T-cell (primary cell): ENCODE measurements at regions not wholly inside any gene's neighbourhood (a gene's known extent, or its start where the extent isn't known, plus 50 kb on each side); places are given as distances from the start of the nearest gene placed in this dataset.
"Not testable (repeated sequence)": the region's sequence is repeated elsewhere in the genome, so short reads cannot be mapped to it uniquely, and the experiment has no call there.

Experiments
- ATAC-seq, 4 experiments: fragments of 200-7000 bp in 3 of 4; fragments of 150-1000 bp in 1 of 4; cut with Tn5 transposase; replicated peaks in 1 of 4; 1 replicate in 3 of 4; 2 replicates in 1 of 4; pipeline ENCODE4 v1.10.0; 2021; ENCODE audit warnings: moderate library complexity in 3 of 4, mild to moderate bottlenecking in 2 of 4, moderate number of reproducible peaks in 1 of 4
- CTCF ChIA-PET, 2 donors: fragments of 300-600 bp; sonication (Branson Sonifier 250); formaldehyde crosslinking; loops; one replicate each; lab custom pipeline; 2022; ENCODE audit warnings: antibody characterized with exemption in 2 of 2; lab: Charles Lee
- POLR2A ChIA-PET, 2 donors: fragments of 300-600 bp; sonication (Branson Sonifier 250); formaldehyde crosslinking; loops; one replicate each; lab custom pipeline; 2022; ENCODE audit warnings: antibody characterized with exemption in 2 of 2; lab: Charles Lee
- DNase-seq, 35 experiments: peaks; one replicate each; pipeline versions ENCODE4 v3.0.0 to v3.0.0-alpha.2; 2013 to 2023
- H3K27ac ChIP-seq: one replicate; pipeline ENCODE4 v1.5.1; 2013; ENCODE audit warnings: low read length
- H3K27me3 ChIP-seq, 2 experiments: replicated peaks in 1 of 2; 1 replicate in 1 of 2; 2 replicates in 1 of 2; pipeline versions ENCODE4 v1.6.1 to v1.7.0; 2013; ENCODE audit warnings: low read length in 1 of 2, mixed read lengths in 1 of 2; ENCODE audit not compliant: control insufficient read depth in 2 of 2, insufficient read depth in 2 of 2; ENCODE audit errors: extremely low read depth in 1 of 2
- H3K36me3 ChIP-seq, 2 donors: 1 replicate in 1 of 2; 2 replicates in 1 of 2; pipeline versions ENCODE4 v1.6.1 to v1.7.0; 2013; ENCODE audit warnings: low read length in 1 of 2; ENCODE audit not compliant: control insufficient read depth in 2 of 2, insufficient read depth in 1 of 2; ENCODE audit errors: extremely low read depth in 1 of 2
- H3K4me1 ChIP-seq, 2 experiments: 1 replicate in 1 of 2; 2 replicates in 1 of 2; pipeline versions ENCODE4 v1.6.1 to v1.7.0; 2013; ENCODE audit warnings: low read length in 2 of 2, mixed read lengths in 1 of 2; ENCODE audit not compliant: insufficient read depth in 2 of 2, control insufficient read depth in 1 of 2; ENCODE audit errors: extremely low read depth in 1 of 2
- H3K4me3 ChIP-seq, 2 donors: 1 replicate in 1 of 2; 2 replicates in 1 of 2; pipeline versions ENCODE4 v1.5.1 to v1.7.0; 2013; ENCODE audit warnings: mild to moderate bottlenecking in 2 of 2, low read length in 1 of 2, moderate library complexity in 1 of 2; ENCODE audit not compliant: control insufficient read depth in 1 of 2; ENCODE audit errors: extremely low read depth in 1 of 2
- H3K9me3 ChIP-seq: 2 replicates; pipeline ENCODE4 v1.7.0; 2013
- H3K27ac Mint-ChIP-seq, 2 donors: one replicate each; pipeline ENCODE4 v1.8.0; 2020 to 2021; ENCODE audit warnings: mild to moderate bottlenecking in 2 of 2, mixed read lengths in 2 of 2
- H3K27me3 Mint-ChIP-seq, 2 donors: one replicate each; pipeline ENCODE4 v1.8.0; 2021 to 2022; ENCODE audit warnings: mixed read lengths in 2 of 2
- H3K36me3 Mint-ChIP-seq: one replicate; pipeline ENCODE4 v1.8.0; 2021; ENCODE audit warnings: mixed read lengths
- H3K4me1 Mint-ChIP-seq, 3 donors: one replicate each; pipeline ENCODE4 v1.8.0; 2020 to 2022; ENCODE audit warnings: mixed read lengths in 3 of 3, mild to moderate bottlenecking in 1 of 3
- H3K4me3 Mint-ChIP-seq, 3 donors: one replicate each; pipeline ENCODE4 v1.8.0; 2020 to 2022; ENCODE audit warnings: mild to moderate bottlenecking in 3 of 3, mixed read lengths in 3 of 3, moderate library complexity in 3 of 3
- H3K9me3 Mint-ChIP-seq, 3 donors: one replicate each; pipeline ENCODE4 v1.8.0; 2020 to 2022; ENCODE audit warnings: mixed read lengths in 3 of 3
- WGBS: methylation state at CpG from one replicate; pipeline ENCODE4 v1.1.5; 2013; ENCODE audit warnings: missing lambda C conversion rate; ENCODE audit not compliant: insufficient coverage; 5-methylcytosine and 5-hydroxymethylcytosine counted together

- Mint-ChIP-seq H3K4me3 (no peak overlapping the region), H3K4me1 (peaks cover 5 to 8% (median 7%) of the 10 kb centered on the region in 3 donors), H3K27ac (no peak overlapping the region), H3K36me3 (no peaks in the 10 kb centered on the region), H3K27me3 (peaks cover 4% of the 10 kb centered on the region in 2 donors), H3K9me3 (no peaks in the 10 kb centered on the region)
- no peaks in the 10 kb centered on the region for H3K36me3 ChIP-seq
- no peak overlapping the region for H3K27ac ChIP-seq
- H3K4me1 ChIP-seq = peaks cover 0 to 37% of the 10 kb centered on the region in 2 experiments
- H3K9me3 ChIP-seq = no peaks in the 10 kb centered on the region
- DNase-seq = peak in 1 of 35 experiments; percentile 1
- ChIA-PET POLR2A (no interaction called here), CTCF (interaction anchor here (1.3 to 3.0 kb wide), 3 partner anchors 14 to 1869 kb away, joined by 3 to 21 read pairs (median 5); no protein-coding TSS in a partner anchor)
- 88% methylated on average over 4 of the region's 6 CpGs for WGBS
- H3K4me3 ChIP-seq = no peak overlapping the region
- no peak for ATAC-seq
- H3K27me3 ChIP-seq = peaks cover 0 to 48% of the 10 kb centered on the region in 2 experiments
These were observed 186.2 kb downstream of the GOLGA6L6 start for GRCh38 chr15:20355256-20355868.

GRCh38 chr15:20354884-20355223, 186.7 kb downstream of the GOLGA6L6 start:
- POLR2A ChIA-PET = not testable (repeated sequence)
- 69% methylated on average over 4 of the region's 5 CpGs for WGBS

GRCh38 chr15:20353966-20354883, 187.4 kb downstream of the GOLGA6L6 start:
- Mint-ChIP-seq H3K9me3 (no peaks in the 10 kb centered on the region), H3K27ac (no peak overlapping the region), H3K4me1 (peaks cover 5 to 8% (median 7%) of the 10 kb centered on the region in 3 donors), H3K4me3 (no peak overlapping the region), H3K36me3 (no peaks in the 10 kb centered on the region), H3K27me3 (peaks cover 4 to 8% of the 10 kb centered on the region in 2 donors)
- WGBS = 72% methylated on average over 14 of the region's 14 CpGs
- H3K9me3 ChIP-seq = no peaks in the 10 kb centered on the region
- no peaks in the 10 kb centered on the region for H3K36me3 ChIP-seq
- peak in 3 of 35 experiments; percentile 19 to 49 (median 29) for DNase-seq
- peaks cover 0 to 60% of the 10 kb centered on the region in 2 experiments for H3K27me3 ChIP-seq
- CTCF ChIA-PET = interaction anchor here (0.7 to 3.0 kb wide), 5 partner anchors 9 to 1910 kb away, joined by 3 to 21 read pairs (median 3); no protein-coding TSS in a partner anchor
- H3K4me1 ChIP-seq = peaks cover 0 to 37% of the 10 kb centered on the region in 2 experiments
- POLR2A ChIA-PET = no interaction called here
- H3K4me3 ChIP-seq = no peak overlapping the region
- no peak overlapping the region for H3K27ac ChIP-seq
- no peak for ATAC-seq

More at GRCh38 chr15:20354884-20355223, 186.7 kb downstream of the GOLGA6L6 start:
- CTCF ChIA-PET = interaction anchor here (0.9 to 3.0 kb wide), 4 partner anchors 1866 to 1909 kb away, joined by 3 to 21 read pairs (median 3); no protein-coding TSS in a partner anchor
- peaks cover 0 to 54% of the 10 kb centered on the region in 2 experiments for H3K27me3 ChIP-seq
- H3K27ac ChIP-seq, H3K9me3 ChIP-seq, H3K4me3 Mint-ChIP-seq, ATAC-seq, H3K36me3 ChIP-seq, H3K4me3 ChIP-seq, H3K27ac Mint-ChIP-seq, H3K9me3 Mint-ChIP-seq, H3K36me3 Mint-ChIP-seq, H3K4me1 Mint-ChIP-seq, H3K27me3 Mint-ChIP-seq: not testable (repeated sequence)
- H3K4me1 ChIP-seq = peaks cover 0 to 37% of the 10 kb centered on the region in 2 experiments
- peak in 1 of 35 experiments; percentile 20 for DNase-seq

GRCh38 chr15:20352241-20353200, 189.1 kb downstream of the GOLGA6L6 start:
- H3K4me3 ChIP-seq = no peak overlapping the region
- no peaks in the 10 kb centered on the region for H3K9me3 ChIP-seq
- peaks cover 0 to 50% of the 10 kb centered on the region in 2 experiments for H3K27me3 ChIP-seq
- WGBS = 69% methylated on average over 16 of the region's 17 CpGs
- Mint-ChIP-seq H3K27ac (peak overlapping the region in 1 of 2 donors; percentile 40), H3K4me3 (no peak overlapping the region), H3K4me1 (peaks cover 5 to 8% (median 7%) of the 10 kb centered on the region in 3 donors), H3K9me3 (no peaks in the 10 kb centered on the region), H3K27me3 (peaks cover 4 to 8% of the 10 kb centered on the region in 2 donors), H3K36me3 (no peaks in the 10 kb centered on the region)
- no peak overlapping the region for H3K27ac ChIP-seq
- peak in 1 of 35 experiments; percentile 3 for DNase-seq
- ChIA-PET POLR2A (no interaction called here), CTCF (interaction anchor here in 1 of 2 donors (1.0 kb wide), 1 partner anchor 1873 kb away, joined by 10 read pairs; no protein-coding TSS in a partner anchor)
- ATAC-seq = no peak
- peaks cover 0 to 37% of the 10 kb centered on the region in 2 experiments for H3K4me1 ChIP-seq
- H3K36me3 ChIP-seq = no peaks in the 10 kb centered on the region

- Mint-ChIP-seq H3K27ac (no peak overlapping the region), H3K9me3 (no peaks in the 10 kb centered on the region), H3K27me3 (peaks cover 4 to 6% of the 10 kb centered on the region in 2 donors), H3K36me3 (no peaks in the 10 kb centered on the region), H3K4me1 (peaks cover 2 to 5% (median 3%) of the 10 kb centered on the region in 3 donors), H3K4me3 (no peak overlapping the region)
- ChIA-PET CTCF (no interaction called here), POLR2A (no interaction called here)
- Histone ChIP-seq H3K4me1 (peaks cover 0 to 33% of the 10 kb centered on the region in 2 experiments), H3K27me3 (peaks cover 0 to 42% of the 10 kb centered on the region in 2 experiments), H3K27ac (no peak overlapping the region), H3K4me3 (no peak overlapping the region), H3K9me3 (no peaks in the 10 kb centered on the region), H3K36me3 (no peaks in the 10 kb centered on the region)
- WGBS = 70% methylated on average over 8 of the region's 9 CpGs
- DNase-seq (peak in 2 of 35 experiments; percentile 3 to 15), ATAC-seq (no peak)
These were observed 190.1 kb downstream of the GOLGA6L6 start for GRCh38 chr15:20351448-20351971.
